IMR-90 (cell line): ENCODE measurements at regions not wholly inside any gene's neighbourhood (a gene's known extent, or its start where the extent isn't known, plus 50 kb on each side); places are given as distances from the start of the nearest gene placed in this dataset.
"Not testable (repeated sequence)": the region's sequence is repeated elsewhere in the genome, so short reads cannot be mapped to it uniquely, and the experiment has no call there.

Experiments used
- ATAC-seq: fragments of 200-7000 bp; cut with Tn5 transposase; 2 replicates; pipeline ENCODE4 v1.9.1; 2020; ENCODE audit warnings: low read depth, mild to moderate bottlenecking, moderate library complexity
- BruUV-seq: library from RNA; stranded (reverse); fragments of 400-500 nt; replicated peaks from 2 replicates; lab custom pipeline; 2021; lab: Mats Ljungman, UMichigan
- CTCF ChIA-PET: fragments of 300-600 bp; formaldehyde crosslinking; extraction: SDS; loops from one replicate; lab custom pipeline; 2021; ENCODE audit warnings: antibody characterized with exemption; lab: Yijun Ruan, JAX
- POLR2A ChIA-PET: fragments of 300-600 bp; sonication (Branson Sonifier 250); formaldehyde crosslinking; loops from one replicate; lab custom pipeline; 2022; ENCODE audit warnings: antibody characterized with exemption; ENCODE audit not compliant: unreplicated experiment; lab: Charles Lee
- DNase-seq: peaks from one replicate; pipeline ENCODE4 v3.0.0; 2013
- H2AFZ ChIP-seq: replicated peaks from 2 replicates; pipeline ENCODE3; 2013; ENCODE audit warnings: low read length, mild to moderate bottlenecking; ENCODE audit not compliant: poor library complexity
- H2AK5ac ChIP-seq: 2 replicates; pipeline ENCODE4 v1.6.1; 2013; ENCODE audit warnings: low read depth, low read length, inconsistent platforms
- H2AK9ac ChIP-seq: replicated peaks from 2 replicates; pipeline ENCODE3; 2013; ENCODE audit warnings: mild to moderate bottlenecking, low read depth, low read length, moderate library complexity; ENCODE audit not compliant: poor library complexity
- H2BK120ac ChIP-seq: 2 replicates; pipeline ENCODE4 v1.6.1; 2013; ENCODE audit warnings: low read depth, low read length, inconsistent platforms
- H2BK15ac ChIP-seq: 3 replicates; pipeline ENCODE4 v1.6.1; 2013; ENCODE audit warnings: low read depth, low read length, inconsistent platforms
- H2BK20ac ChIP-seq: 2 replicates; pipeline ENCODE4 v1.6.1; 2013; ENCODE audit warnings: low read depth, mild to moderate bottlenecking, inconsistent platforms, low read length, moderate library complexity
- H2BK5ac ChIP-seq: 2 replicates; pipeline ENCODE4 v1.6.1; 2013; ENCODE audit warnings: mild to moderate bottlenecking, low read depth, low read length, inconsistent platforms; ENCODE audit not compliant: poor library complexity, severe bottlenecking
- H3K14ac ChIP-seq: replicated peaks from 2 replicates; pipeline ENCODE4 v1.6.1; 2013; ENCODE audit warnings: low read depth, low read length, inconsistent platforms
- H3K18ac ChIP-seq: 2 replicates; pipeline ENCODE4 v1.6.1; 2013; ENCODE audit warnings: low read depth, low read length, control low read depth
- H3K23ac ChIP-seq: 2 replicates; pipeline ENCODE4 v1.6.1; 2013; ENCODE audit warnings: low read depth, low read length, inconsistent platforms
- H3K27ac ChIP-seq: 2 replicates; pipeline ENCODE4 v1.5.1; 2013; ENCODE audit warnings: mild to moderate bottlenecking, control low read depth, low read length; ENCODE audit not compliant: insufficient read depth
- H3K27me3 ChIP-seq: 2 replicates; pipeline ENCODE4 v1.6.1; 2013; ENCODE audit warnings: low read length; ENCODE audit not compliant: control insufficient read depth, insufficient read depth
- H3K36me3 ChIP-seq: 2 replicates; pipeline ENCODE4 v1.6.1; 2013; ENCODE audit warnings: low read length, mixed read lengths; ENCODE audit not compliant: control insufficient read depth, insufficient read depth
- H3K4ac ChIP-seq: 2 replicates; pipeline ENCODE4 v1.6.1; 2013; ENCODE audit warnings: low read depth, low read length, inconsistent platforms
- H3K4me1 ChIP-seq: 2 replicates; pipeline ENCODE4 v1.6.1; 2013; ENCODE audit warnings: low read length, mixed read lengths; ENCODE audit not compliant: control insufficient read depth, insufficient read depth
- H3K4me2 ChIP-seq: 2 replicates; pipeline ENCODE4 v1.6.1; 2013; ENCODE audit warnings: low read depth, mild to moderate bottlenecking, control low read depth, low read length, moderate library complexity
- H3K4me3 ChIP-seq: 2 replicates; pipeline ENCODE4 v1.5.1; 2013; ENCODE audit warnings: low read depth, mild to moderate bottlenecking, control low read depth, low read length, moderate library complexity; ENCODE audit not compliant: insufficient read depth
- H3K56ac ChIP-seq: 2 replicates; pipeline ENCODE4 v1.6.1; 2013; ENCODE audit warnings: low read length, inconsistent platforms; ENCODE audit not compliant: insufficient read depth; ENCODE audit errors: extremely low read depth
- H3K79me1 ChIP-seq, 2 experiments: 2 replicates each; pipeline ENCODE4 v1.6.1; 2013; ENCODE audit warnings: low read length in 2 of 2, inconsistent platforms in 1 of 2, low read depth in 1 of 2
- H3K9ac ChIP-seq: 2 replicates; pipeline ENCODE4 v1.6.1; 2013; ENCODE audit warnings: low read depth, low read length, control low read depth
- H3K9me1 ChIP-seq: 2 replicates; pipeline ENCODE4 v1.6.1; 2013; ENCODE audit warnings: low read length, inconsistent platforms; ENCODE audit not compliant: insufficient read depth
- H3K9me3 ChIP-seq: 2 replicates; pipeline ENCODE4 v1.6.1; 2013; ENCODE audit warnings: low read length; ENCODE audit not compliant: control insufficient read depth, insufficient read depth
- H4K20me1 ChIP-seq: 2 replicates; pipeline ENCODE4 v1.6.1; 2013; ENCODE audit warnings: low read length, inconsistent platforms; ENCODE audit not compliant: insufficient read depth
- H4K5ac ChIP-seq: 2 replicates; pipeline ENCODE4 v1.6.1; 2013; ENCODE audit warnings: mild to moderate bottlenecking, low read depth, low read length, control low read depth
- H4K8ac ChIP-seq, 2 experiments: 2 replicates each; pipeline ENCODE4 v1.6.1; 2013; ENCODE audit warnings: low read depth in 2 of 2, low read length in 2 of 2, control low read depth in 1 of 2, inconsistent platforms in 1 of 2
- H4K91ac ChIP-seq: 2 replicates; pipeline ENCODE4 v1.6.1; 2013; ENCODE audit warnings: low read depth, low read length, inconsistent platforms; ENCODE audit not compliant: insufficient read depth
- WGBS, 2 experiments: methylation state at CpG; one replicate each; pipeline versions ENCODE4 v1.1.5 to v1.1.7; 2013; ENCODE audit warnings: missing lambda C conversion rate in 2 of 2; ENCODE audit not compliant: insufficient read length in 1 of 2; ENCODE audit errors: extremely low coverage in 2 of 2; 5-methylcytosine and 5-hydroxymethylcytosine counted together
- dilution Hi-C: fragments of 300-500 bp; cut with HindIII; formaldehyde crosslinking; loops from one replicate; pipeline ENCODE4 v1.14.3; 2018; ENCODE audit warnings: low sequenced_read_pairs; ENCODE audit not compliant: unreplicated experiment
- in situ Hi-C: fragments of 300-500 bp; cut with MboI; formaldehyde crosslinking; loops from 3 replicates; pipeline ENCODE4 v1.14.3; 2019; ENCODE audit warnings: low sequenced_read_pairs, inconsistent platforms, mixed read lengths
- intact Hi-C: fragments of 100-400 bp; cut with micrococcal nuclease; formaldehyde crosslinking; loops from 2 replicates; pipeline ENCODE4 v1.10.0; 2022

DNA sequence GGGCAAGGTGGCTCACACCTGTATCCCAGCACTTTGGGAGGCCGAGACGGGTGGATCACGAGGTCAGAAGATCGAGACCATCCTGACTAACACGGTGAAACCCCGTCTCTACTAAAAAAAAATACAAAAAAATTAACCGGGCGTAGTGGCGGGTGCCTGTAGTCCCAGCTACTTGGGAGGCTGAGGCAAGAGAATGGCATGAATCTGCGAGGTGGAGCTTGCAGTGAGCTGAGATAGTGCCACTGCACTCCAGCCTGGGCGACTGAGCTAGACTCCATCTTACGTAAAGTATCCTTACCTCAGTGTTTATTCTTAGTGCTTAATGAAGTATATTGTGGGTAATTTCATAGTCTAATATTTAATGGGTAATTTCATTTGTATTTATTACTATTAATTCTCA is 1203.6 kb downstream of the DSC3 start:
- H2AK5ac ChIP-seq, dilution Hi-C loops, H3K18ac ChIP-seq, H2BK20ac ChIP-seq, ATAC-seq, H3K79me1 ChIP-seq, H3K27me3 ChIP-seq, H3K27ac ChIP-seq, H4K91ac ChIP-seq, POLR2A ChIA-PET, H3K23ac ChIP-seq, CTCF ChIA-PET, H3K9me1 ChIP-seq, H3K4me2 ChIP-seq, H3K14ac ChIP-seq, H4K5ac ChIP-seq, H2BK5ac ChIP-seq, H4K8ac ChIP-seq, H2AFZ ChIP-seq, H2AK9ac ChIP-seq, DNase-seq, intact Hi-C loops, H2BK15ac ChIP-seq, H3K56ac ChIP-seq, H3K4me3 ChIP-seq, H3K9ac ChIP-seq, BruUV-seq, H2BK120ac ChIP-seq, in situ Hi-C loops, H4K20me1 ChIP-seq, H3K4me1 ChIP-seq, H3K36me3 ChIP-seq, H3K9me3 ChIP-seq, H3K4ac ChIP-seq: not testable (repeated sequence)
- no CpG with 5 or more reads among the region's 12 CpGs for WGBS, 2 experiments
